OCI-LY1 (cell line): ENCODE measurements at regions not wholly inside any gene's neighbourhood (a gene's known extent, or its start where the extent isn't known, plus 50 kb on each side); places are given as distances from the start of the nearest gene placed in this dataset.

Experiments used
- H2AFZ ChIP-seq: fragments of 200-600 bp; sonication (generic), shearing (Covaris generic); 2 replicates; pipeline ENCODE4 v1.6.0; 2014; ENCODE audit warnings: antibody characterized with exemption, mild to moderate bottlenecking, low read length
- H3F3A ChIP-seq: fragments of 200-600 bp; sonication (generic), shearing (Covaris generic); 2 replicates; pipeline ENCODE4 v1.6.0; 2014; ENCODE audit warnings: mild to moderate bottlenecking, antibody characterized with exemption, low read length, moderate library complexity; ENCODE audit not compliant: insufficient read depth
- H3K27ac ChIP-seq: fragments of 200-600 bp; sonication (generic); 2 replicates; pipeline ENCODE4 v1.5.1; 2014; ENCODE audit warnings: low read length, mixed run types, mild to moderate bottlenecking, low read depth; ENCODE audit not compliant: poor library complexity, severe bottlenecking
- H3K27me3 ChIP-seq: fragments of 200-600 bp; sonication (generic); 2 replicates; pipeline ENCODE4 v1.6.0; 2014; ENCODE audit warnings: antibody characterized with exemption, mild to moderate bottlenecking, low read length, moderate library complexity; ENCODE audit not compliant: insufficient read depth
- H3K36me3 ChIP-seq: fragments of 200-600 bp; sonication (generic); 2 replicates; pipeline ENCODE4 v1.6.1; 2014; ENCODE audit warnings: mild to moderate bottlenecking, antibody characterized with exemption, low read length, moderate library complexity, mixed read lengths; ENCODE audit not compliant: insufficient read depth
- H3K4me1 ChIP-seq: fragments of 200-600 bp; sonication (generic); 2 replicates; pipeline ENCODE4 v1.5.1; 2014; ENCODE audit warnings: mild to moderate bottlenecking, low read length, moderate library complexity; ENCODE audit not compliant: insufficient read depth, severe bottlenecking
- H3K4me2 ChIP-seq: fragments of 200-600 bp; sonication (generic), shearing (Covaris generic); 2 replicates; pipeline ENCODE4 v1.6.1; 2014; ENCODE audit warnings: low read length
- H3K4me3 ChIP-seq: fragments of 200-600 bp; sonication (generic); 2 replicates; pipeline ENCODE4 v1.5.1; 2014; ENCODE audit warnings: low read length, low read depth, mild to moderate bottlenecking, mixed read lengths; ENCODE audit not compliant: poor library complexity, severe bottlenecking
- H3K79me2 ChIP-seq: fragments of 200-600 bp; shearing (Covaris generic); 2 replicates; pipeline ENCODE4 v1.6.1; 2016; ENCODE audit warnings: mixed run types, low read length, mixed read lengths; ENCODE audit not compliant: insufficient read depth
- H3K9ac ChIP-seq: fragments of 200-600 bp; sonication (generic), shearing (Covaris generic); 2 replicates; pipeline ENCODE4 v1.6.1; 2014; ENCODE audit warnings: mild to moderate bottlenecking, low read length, mixed read lengths
- H3K9me2 ChIP-seq: fragments of 200-600 bp; sonication (generic), shearing (Covaris generic); 2 replicates; pipeline ENCODE4 v1.6.1; 2014; ENCODE audit warnings: low read depth, mild to moderate bottlenecking, low read length, mixed read lengths
- H3K9me3 ChIP-seq: fragments of 200-600 bp; shearing (Covaris generic); 2 replicates; pipeline ENCODE4 v1.6.1; 2014; ENCODE audit warnings: low read length, mixed read lengths
- H4K20me1 ChIP-seq: fragments of 200-600 bp; sonication (generic), shearing (Covaris generic); 2 replicates; pipeline ENCODE4 v1.6.0; 2016; ENCODE audit warnings: mild to moderate bottlenecking, low read length; ENCODE audit not compliant: insufficient read depth
- CTCF ChIP-seq: fragments of 200-600 bp; sonication (generic), shearing (Covaris generic); IDR thresholded peaks from 2 replicates; pipeline ENCODE4 v1.5.1; 2017; ENCODE audit warnings: mild to moderate bottlenecking, antibody characterized with exemption, low read length, moderate library complexity, mixed read lengths
- EZH2 ChIP-seq: fragments of 200-600 bp; sonication (generic), shearing (Covaris generic); IDR thresholded peaks from 2 replicates; pipeline ENCODE4 v1.8.0; 2017; ENCODE audit warnings: borderline replicate concordance, mixed run types, mild to moderate bottlenecking, antibody characterized with exemption, low read length, moderate library complexity, mixed read lengths

- Histone ChIP-seq H3K79me2 (no peaks in the 10 kb centered on the region), H3F3A (no peaks in the 10 kb centered on the region), H3K9me2 (no peaks in the 10 kb centered on the region), H4K20me1 (no peaks in the 10 kb centered on the region), H3K9ac (no peak overlapping the region), H3K27me3 (no peaks in the 10 kb centered on the region), H3K36me3 (no peaks in the 10 kb centered on the region), H2AFZ (no peak overlapping the region), H3K4me3 (no peak overlapping the region), H3K4me1 (no peaks in the 10 kb centered on the region), H3K9me3 (no peaks in the 10 kb centered on the region), H3K27ac (no peak overlapping the region), H3K4me2 (no peak overlapping the region)
- TF ChIP-seq EZH2 (no peak), CTCF (no peak)
Observed at GRCh38 chr6:9942131-9942530, 472.7 kb downstream of the TFAP2A start.

DNA sequence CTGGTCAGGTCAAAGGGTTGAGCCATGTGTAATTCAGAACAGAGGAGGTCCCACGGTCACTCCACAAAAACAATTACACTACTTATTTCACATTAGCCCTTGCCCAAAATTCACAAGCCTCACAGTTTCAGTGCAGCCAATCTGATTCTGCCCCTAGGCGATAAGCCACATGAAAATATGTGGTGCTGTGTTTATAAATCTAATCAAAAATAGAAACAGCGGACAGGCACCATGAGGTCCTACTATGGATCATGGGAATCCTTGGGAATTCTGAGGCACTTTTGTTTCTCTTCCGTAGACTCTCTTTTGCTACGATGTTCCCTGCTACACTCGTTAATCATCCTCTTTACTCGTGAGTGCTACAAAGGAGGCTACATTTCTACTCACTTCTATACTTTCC is 476.1 kb downstream of the TFAP2A start:
- H3K9ac ChIP-seq: no peak overlapping the region
- no peaks in the 10 kb centered on the region for H3K36me3 ChIP-seq
- no peak overlapping the region for H3K27ac ChIP-seq
- no peaks in the 10 kb centered on the region for H3K9me3 ChIP-seq
- no peak overlapping the region for H3K4me3 ChIP-seq
- H2AFZ ChIP-seq: no peak overlapping the region
- TF ChIP-seq CTCF (no peak), EZH2 (no peak)
- no peaks in the 10 kb centered on the region for H3K79me2 ChIP-seq
- no peaks in the 10 kb centered on the region for H3K4me1 ChIP-seq
- H3K27me3 ChIP-seq: no peaks in the 10 kb centered on the region
- no peaks in the 10 kb centered on the region for H3K9me2 ChIP-seq
- no peaks in the 10 kb centered on the region for H4K20me1 ChIP-seq
- no peaks in the 10 kb centered on the region for H3F3A ChIP-seq
- H3K4me2 ChIP-seq: no peak overlapping the region

GRCh38 chr6:9937031-9937763 is 477.7 kb downstream of the TFAP2A start:
- Histone ChIP-seq H4K20me1 (no peaks in the 10 kb centered on the region), H3K9me3 (no peaks in the 10 kb centered on the region), H3K36me3 (no peaks in the 10 kb centered on the region), H3K27ac (no peak overlapping the region), H3K4me1 (no peaks in the 10 kb centered on the region), H2AFZ (no peak overlapping the region), H3K79me2 (no peaks in the 10 kb centered on the region), H3K4me2 (no peak overlapping the region), H3K9ac (no peak overlapping the region), H3F3A (no peaks in the 10 kb centered on the region), H3K4me3 (no peak overlapping the region), H3K27me3 (no peaks in the 10 kb centered on the region), H3K9me2 (no peaks in the 10 kb centered on the region)
- TF ChIP-seq EZH2 (no peak), CTCF (no peak)
